Hepatic stellate cell (primary cell): ENCODE measurements at regions not wholly inside any gene's neighbourhood (a gene's known extent, or its start where the extent isn't known, plus 50 kb on each side); places are given as distances from the start of the nearest gene placed in this dataset.
A peak's percentile ranks its signal among the peaks of the same experiment; 100 is the strongest.

Source experiments
- DNase-seq: peaks from one replicate; pipeline ENCODE4 v3.0.0; 2011; ENCODE audit warnings: low spot score

- peak; percentile 40 for DNase-seq
Measured at GRCh38 chr10:69684020-69684980, 54.3 kb downstream of the FAM241B start.

GRCh38 chr10:69684981-69685353, 54.9 kb downstream of the FAM241B start:
- DNase-seq = no peak

- DNase-seq = no peak
Measured at GRCh38 chr10:69685426-69685801, 55.4 kb downstream of the FAM241B start.

GRCh38 chr10:69685802-69686585, 55.9 kb downstream of the FAM241B start:
- DNase-seq = no peak

- no peak for DNase-seq
Measured at GRCh38 chr10:69686866-69687265, 56.8 kb downstream of the FAM241B start.

- no peak for DNase-seq
Measured at GRCh38 chr10:69687426-69687825, 57.4 kb downstream of the FAM241B start.

GRCh38 chr10:69692267-69692666, 62.2 kb downstream of the FAM241B start:
- DNase-seq = no peak

- no peak for DNase-seq
Measured at GRCh38 chr10:69692891-69693290, 62.8 kb downstream of the FAM241B start.

GRCh38 chr10:69693886-69694285, 63.8 kb downstream of the FAM241B start:
- DNase-seq = no peak

GRCh38 chr10:69696073-69696731, 66.2 kb downstream of the FAM241B start:
- peak; percentile 74 for DNase-seq

- no peak for DNase-seq
Measured at GRCh38 chr10:69697006-69697405, 67.0 kb downstream of the FAM241B start.

- DNase-seq = no peak
Measured at GRCh38 chr10:69703256-69703655, 73.2 kb downstream of the FAM241B start.

- DNase-seq = peak; percentile 57
Measured at GRCh38 chr10:69703766-69704630, 74.0 kb downstream of the FAM241B start.

- no peak for DNase-seq
Measured at GRCh38 chr10:69709366-69709941, 79.4 kb downstream of the FAM241B start.

- DNase-seq = no peak
Measured at GRCh38 chr10:69710008-69710888, 80.2 kb downstream of the FAM241B start.

GRCh38 chr10:69712342-69712741, 82.3 kb downstream of the FAM241B start:
- DNase-seq = no peak

GRCh38 chr10:69714572-69714971, 84.5 kb downstream of the FAM241B start:
- no peak for DNase-seq

- DNase-seq = peak; percentile 81
Measured at GRCh38 chr10:69715156-69715898, 85.3 kb downstream of the FAM241B start.

GRCh38 chr10:69715899-69716606, 85.7 kb upstream of the COL13A1 start:
- no peak for DNase-seq
